ENCODE measurements at regions not wholly inside any gene's neighbourhood (a gene's known extent, or its start where the extent isn't known, plus 50 kb on each side); places are given as distances from the start of the nearest gene placed in this dataset.

DNA sequence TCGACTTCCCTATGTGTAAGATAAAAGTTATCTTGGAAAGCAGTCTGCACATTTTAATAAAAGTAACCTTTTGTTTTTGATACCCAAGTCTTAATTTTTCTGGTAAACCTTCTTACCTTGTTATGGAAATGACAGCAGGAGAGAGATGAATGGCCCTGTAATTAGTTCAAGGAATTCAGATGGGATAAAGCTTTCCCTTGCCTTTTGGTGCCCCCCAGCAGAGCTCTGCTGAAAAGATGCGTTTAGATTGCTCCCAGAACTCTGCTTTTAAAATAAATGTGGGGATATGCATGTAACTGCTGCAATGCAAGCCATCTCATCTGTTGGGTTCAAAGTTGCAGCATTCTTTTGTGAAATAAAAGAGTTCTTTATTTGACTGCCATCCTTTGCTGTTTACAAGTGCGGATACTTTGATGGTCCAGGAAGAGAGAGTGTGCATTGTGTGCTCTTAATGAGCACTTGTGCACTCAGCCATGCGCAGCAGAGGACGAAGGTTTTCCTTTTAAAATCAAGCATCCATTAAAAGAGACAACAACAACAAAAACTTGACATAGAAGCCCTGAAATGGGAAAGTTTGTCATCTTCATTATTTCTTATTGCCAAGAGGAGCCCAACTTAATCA lies 176.7 kb upstream of the ST6GAL2 start:
- TF ChIP-seq, protein P1, sequence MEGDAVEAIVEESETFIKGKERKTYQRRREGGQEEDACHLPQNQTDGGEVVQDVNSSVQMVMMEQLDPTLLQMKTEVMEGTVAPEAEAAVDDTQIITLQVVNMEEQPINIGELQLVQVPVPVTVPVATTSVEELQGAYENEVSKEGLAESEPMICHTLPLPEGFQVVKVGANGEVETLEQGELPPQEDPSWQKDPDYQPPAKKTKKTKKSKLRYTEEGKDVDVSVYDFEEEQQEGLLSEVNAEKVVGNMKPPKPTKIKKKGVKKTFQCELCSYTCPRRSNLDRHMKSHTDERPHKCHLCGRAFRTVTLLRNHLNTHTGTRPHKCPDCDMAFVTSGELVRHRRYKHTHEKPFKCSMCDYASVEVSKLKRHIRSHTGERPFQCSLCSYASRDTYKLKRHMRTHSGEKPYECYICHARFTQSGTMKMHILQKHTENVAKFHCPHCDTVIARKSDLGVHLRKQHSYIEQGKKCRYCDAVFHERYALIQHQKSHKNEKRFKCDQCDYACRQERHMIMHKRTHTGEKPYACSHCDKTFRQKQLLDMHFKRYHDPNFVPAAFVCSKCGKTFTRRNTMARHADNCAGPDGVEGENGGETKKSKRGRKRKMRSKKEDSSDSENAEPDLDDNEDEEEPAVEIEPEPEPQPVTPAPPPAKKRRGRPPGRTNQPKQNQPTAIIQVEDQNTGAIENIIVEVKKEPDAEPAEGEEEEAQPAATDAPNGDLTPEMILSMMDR (IDR thresholded peaks at IDR 0.05) = no peak
- TF ChIP-seq, protein P2, sequence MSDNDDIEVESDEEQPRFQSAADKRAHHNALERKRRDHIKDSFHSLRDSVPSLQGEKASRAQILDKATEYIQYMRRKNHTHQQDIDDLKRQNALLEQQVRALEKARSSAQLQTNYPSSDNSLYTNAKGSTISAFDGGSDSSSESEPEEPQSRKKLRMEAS (IDR thresholded peaks at IDR 0.05; ENCODE audit: low read depth) = no peak
- TF ChIP-seq YY1 (IDR thresholded peaks at IDR 0.05; ENCODE audit: low read depth) = no peak
- TF ChIP-seq RXRA (IDR thresholded peaks at IDR 0.05; ENCODE audit: borderline replicate concordance, low read depth) = no peak
- no peak for TF ChIP-seq JUND (IDR thresholded peaks at IDR 0.05)
- no peak for TF ChIP-seq FOXM1 (IDR thresholded peaks at IDR 0.05; ENCODE audit: low read depth)
- TF ChIP-seq, protein P3, sequence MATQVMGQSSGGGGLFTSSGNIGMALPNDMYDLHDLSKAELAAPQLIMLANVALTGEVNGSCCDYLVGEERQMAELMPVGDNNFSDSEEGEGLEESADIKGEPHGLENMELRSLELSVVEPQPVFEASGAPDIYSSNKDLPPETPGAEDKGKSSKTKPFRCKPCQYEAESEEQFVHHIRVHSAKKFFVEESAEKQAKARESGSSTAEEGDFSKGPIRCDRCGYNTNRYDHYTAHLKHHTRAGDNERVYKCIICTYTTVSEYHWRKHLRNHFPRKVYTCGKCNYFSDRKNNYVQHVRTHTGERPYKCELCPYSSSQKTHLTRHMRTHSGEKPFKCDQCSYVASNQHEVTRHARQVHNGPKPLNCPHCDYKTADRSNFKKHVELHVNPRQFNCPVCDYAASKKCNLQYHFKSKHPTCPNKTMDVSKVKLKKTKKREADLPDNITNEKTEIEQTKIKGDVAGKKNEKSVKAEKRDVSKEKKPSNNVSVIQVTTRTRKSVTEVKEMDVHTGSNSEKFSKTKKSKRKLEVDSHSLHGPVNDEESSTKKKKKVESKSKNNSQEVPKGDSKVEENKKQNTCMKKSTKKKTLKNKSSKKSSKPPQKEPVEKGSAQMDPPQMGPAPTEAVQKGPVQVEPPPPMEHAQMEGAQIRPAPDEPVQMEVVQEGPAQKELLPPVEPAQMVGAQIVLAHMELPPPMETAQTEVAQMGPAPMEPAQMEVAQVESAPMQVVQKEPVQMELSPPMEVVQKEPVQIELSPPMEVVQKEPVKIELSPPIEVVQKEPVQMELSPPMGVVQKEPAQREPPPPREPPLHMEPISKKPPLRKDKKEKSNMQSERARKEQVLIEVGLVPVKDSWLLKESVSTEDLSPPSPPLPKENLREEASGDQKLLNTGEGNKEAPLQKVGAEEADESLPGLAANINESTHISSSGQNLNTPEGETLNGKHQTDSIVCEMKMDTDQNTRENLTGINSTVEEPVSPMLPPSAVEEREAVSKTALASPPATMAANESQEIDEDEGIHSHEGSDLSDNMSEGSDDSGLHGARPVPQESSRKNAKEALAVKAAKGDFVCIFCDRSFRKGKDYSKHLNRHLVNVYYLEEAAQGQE (IDR thresholded peaks at IDR 0.05; ENCODE audit: low read depth, low read length) = no peak
- TF ChIP-seq EZH2phosphoT487 (IDR thresholded peaks at IDR 0.05; ENCODE audit: borderline replicate concordance, low read depth) = no peak

All from SK-N-SH (cell line).